ENCODE measurements at regions not wholly inside any gene's neighbourhood (a gene's known extent, or its start where the extent isn't known, plus 50 kb on each side); places are given as distances from the start of the nearest gene placed in this dataset.

- TF ChIP-seq EZH2phosphoT487 (IDR thresholded peaks at IDR 0.05; ENCODE audit: unreplicated experiment) (no peak), JUNB (IDR thresholded peaks at IDR 0.05; ENCODE audit: unreplicated experiment) (no peak), CREB1 (CRISPR knock-in tag; IDR thresholded peaks at IDR 0.05; ENCODE audit: low read depth) (no peak), EZH2 (IDR thresholded peaks at IDR 0.05; ENCODE audit: low read depth, unreplicated experiment) (no peak), ZNF114 (CRISPR knock-in tag; IDR thresholded peaks at IDR 0.05) (no peak), REST (IDR thresholded peaks at IDR 0.05; ENCODE audit: unreplicated experiment) (no peak), ZNF331 (CRISPR knock-in tag; IDR thresholded peaks at IDR 0.05; ENCODE audit: low read depth) (no peak), ETS1 (IDR thresholded peaks at IDR 0.05) (no peak), POLR2AphosphoS5 (IDR thresholded peaks at IDR 0.05; ENCODE audit: low read depth) (no peak), NANOG (IDR thresholded peaks at IDR 0.05; ENCODE audit: borderline replicate concordance) (no peak), STAT1 (IDR thresholded peaks at IDR 0.05; ENCODE audit: unreplicated experiment) (no peak)
- TF ChIP-seq, protein P1, sequence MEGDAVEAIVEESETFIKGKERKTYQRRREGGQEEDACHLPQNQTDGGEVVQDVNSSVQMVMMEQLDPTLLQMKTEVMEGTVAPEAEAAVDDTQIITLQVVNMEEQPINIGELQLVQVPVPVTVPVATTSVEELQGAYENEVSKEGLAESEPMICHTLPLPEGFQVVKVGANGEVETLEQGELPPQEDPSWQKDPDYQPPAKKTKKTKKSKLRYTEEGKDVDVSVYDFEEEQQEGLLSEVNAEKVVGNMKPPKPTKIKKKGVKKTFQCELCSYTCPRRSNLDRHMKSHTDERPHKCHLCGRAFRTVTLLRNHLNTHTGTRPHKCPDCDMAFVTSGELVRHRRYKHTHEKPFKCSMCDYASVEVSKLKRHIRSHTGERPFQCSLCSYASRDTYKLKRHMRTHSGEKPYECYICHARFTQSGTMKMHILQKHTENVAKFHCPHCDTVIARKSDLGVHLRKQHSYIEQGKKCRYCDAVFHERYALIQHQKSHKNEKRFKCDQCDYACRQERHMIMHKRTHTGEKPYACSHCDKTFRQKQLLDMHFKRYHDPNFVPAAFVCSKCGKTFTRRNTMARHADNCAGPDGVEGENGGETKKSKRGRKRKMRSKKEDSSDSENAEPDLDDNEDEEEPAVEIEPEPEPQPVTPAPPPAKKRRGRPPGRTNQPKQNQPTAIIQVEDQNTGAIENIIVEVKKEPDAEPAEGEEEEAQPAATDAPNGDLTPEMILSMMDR (conservative IDR thresholded peaks at IDR 0.05; ENCODE audit: low read depth in 2 of 2): no peak
- TF ChIP-seq, protein P2, sequence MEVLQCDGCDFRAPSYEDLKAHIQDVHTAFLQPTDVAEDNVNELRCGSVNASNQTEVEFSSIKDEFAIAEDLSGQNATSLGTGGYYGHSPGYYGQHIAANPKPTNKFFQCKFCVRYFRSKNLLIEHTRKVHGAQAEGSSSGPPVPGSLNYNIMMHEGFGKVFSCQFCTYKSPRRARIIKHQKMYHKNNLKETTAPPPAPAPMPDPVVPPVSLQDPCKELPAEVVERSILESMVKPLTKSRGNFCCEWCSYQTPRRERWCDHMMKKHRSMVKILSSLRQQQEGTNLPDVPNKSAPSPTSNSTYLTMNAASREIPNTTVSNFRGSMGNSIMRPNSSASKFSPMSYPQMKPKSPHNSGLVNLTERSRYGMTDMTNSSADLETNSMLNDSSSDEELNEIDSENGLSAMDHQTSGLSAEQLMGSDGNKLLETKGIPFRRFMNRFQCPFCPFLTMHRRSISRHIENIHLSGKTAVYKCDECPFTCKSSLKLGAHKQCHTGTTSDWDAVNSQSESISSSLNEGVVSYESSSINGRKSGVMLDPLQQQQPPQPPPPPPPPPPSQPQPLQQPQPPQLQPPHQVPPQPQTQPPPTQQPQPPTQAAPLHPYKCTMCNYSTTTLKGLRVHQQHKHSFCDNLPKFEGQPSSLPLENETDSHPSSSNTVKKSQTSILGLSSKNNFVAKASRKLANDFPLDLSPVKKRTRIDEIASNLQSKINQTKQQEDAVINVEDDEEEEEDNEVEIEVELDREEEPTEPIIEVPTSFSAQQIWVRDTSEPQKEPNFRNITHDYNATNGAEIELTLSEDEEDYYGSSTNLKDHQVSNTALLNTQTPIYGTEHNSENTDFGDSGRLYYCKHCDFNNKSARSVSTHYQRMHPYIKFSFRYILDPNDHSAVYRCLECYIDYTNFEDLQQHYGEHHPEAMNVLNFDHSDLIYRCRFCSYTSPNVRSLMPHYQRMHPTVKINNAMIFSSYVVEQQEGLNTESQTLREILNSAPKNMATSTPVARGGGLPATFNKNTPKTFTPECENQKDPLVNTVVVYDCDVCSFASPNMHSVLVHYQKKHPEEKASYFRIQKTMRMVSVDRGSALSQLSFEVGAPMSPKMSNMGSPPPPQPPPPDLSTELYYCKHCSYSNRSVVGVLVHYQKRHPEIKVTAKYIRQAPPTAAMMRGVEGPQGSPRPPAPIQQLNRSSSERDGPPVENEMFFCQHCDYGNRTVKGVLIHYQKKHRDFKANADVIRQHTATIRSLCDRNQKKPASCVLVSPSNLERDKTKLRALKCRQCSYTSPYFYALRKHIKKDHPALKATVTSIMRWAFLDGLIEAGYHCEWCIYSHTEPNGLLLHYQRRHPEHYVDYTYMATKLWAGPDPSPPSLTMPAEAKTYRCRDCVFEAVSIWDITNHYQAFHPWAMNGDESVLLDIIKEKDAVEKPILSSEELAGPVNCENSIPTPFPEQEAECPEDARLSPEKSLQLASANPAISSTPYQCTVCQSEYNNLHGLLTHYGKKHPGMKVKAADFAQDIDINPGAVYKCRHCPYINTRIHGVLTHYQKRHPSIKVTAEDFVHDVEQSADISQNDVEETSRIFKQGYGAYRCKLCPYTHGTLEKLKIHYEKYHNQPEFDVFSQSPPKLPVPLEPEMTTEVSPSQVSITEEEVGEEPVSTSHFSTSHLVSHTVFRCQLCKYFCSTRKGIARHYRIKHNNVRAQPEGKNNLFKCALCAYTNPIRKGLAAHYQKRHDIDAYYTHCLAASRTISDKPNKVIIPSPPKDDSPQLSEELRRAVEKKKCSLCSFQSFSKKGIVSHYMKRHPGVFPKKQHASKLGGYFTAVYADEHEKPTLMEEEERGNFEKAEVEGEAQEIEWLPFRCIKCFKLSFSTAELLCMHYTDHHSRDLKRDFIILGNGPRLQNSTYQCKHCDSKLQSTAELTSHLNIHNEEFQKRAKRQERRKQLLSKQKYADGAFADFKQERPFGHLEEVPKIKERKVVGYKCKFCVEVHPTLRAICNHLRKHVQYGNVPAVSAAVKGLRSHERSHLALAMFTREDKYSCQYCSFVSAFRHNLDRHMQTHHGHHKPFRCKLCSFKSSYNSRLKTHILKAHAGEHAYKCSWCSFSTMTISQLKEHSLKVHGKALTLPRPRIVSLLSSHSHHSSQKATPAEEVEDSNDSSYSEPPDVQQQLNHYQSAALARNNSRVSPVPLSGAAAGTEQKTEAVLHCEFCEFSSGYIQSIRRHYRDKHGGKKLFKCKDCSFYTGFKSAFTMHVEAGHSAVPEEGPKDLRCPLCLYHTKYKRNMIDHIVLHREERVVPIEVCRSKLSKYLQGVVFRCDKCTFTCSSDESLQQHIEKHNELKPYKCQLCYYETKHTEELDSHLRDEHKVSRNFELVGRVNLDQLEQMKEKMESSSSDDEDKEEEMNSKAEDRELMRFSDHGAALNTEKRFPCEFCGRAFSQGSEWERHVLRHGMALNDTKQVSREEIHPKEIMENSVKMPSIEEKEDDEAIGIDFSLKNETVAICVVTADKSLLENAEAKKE (CRISPR knock-in tag; IDR thresholded peaks at IDR 0.05): no peak
- H3K36me3 Mint-ChIP-seq (ENCODE audit: low read depth): peaks cover 11% of the 10 kb centered on the region; the same call in 1 of the 3 replicates
- Histone ChIP-seq H3K36me3 (ENCODE audit: insufficient read depth) (no peaks in the 10 kb centered on the region), H3K4me1 (ENCODE audit: insufficient read depth) (no peaks in the 10 kb centered on the region), H2AFZ (no peak overlapping the region), H3K4me3 (no peak overlapping the region), H3K27me3 (ENCODE audit: insufficient read depth) (no peaks in the 10 kb centered on the region), H3K9me2 (ENCODE audit: insufficient read depth) (peaks cover 19% of the 10 kb centered on the region; the same call in 1 of the 2 replicates), H4K20me1 (replicated peaks; ENCODE audit: insufficient read depth) (no peaks in the 10 kb centered on the region), H3K4me2 (no peak overlapping the region), H3K79me2 (replicated peaks; ENCODE audit: insufficient read depth) (no peaks in the 10 kb centered on the region), H3K27ac (ENCODE audit: low read depth) (no peak overlapping the region), H3F3A (replicated peaks; ENCODE audit: low read depth) (no peaks in the 10 kb centered on the region)
- no peaks in the 10 kb centered on the region for H3K27me3 Mint-ChIP-seq (ENCODE audit: insufficient read depth, low read depth, poor library complexity)
- ATAC-seq (no peak), DNase-seq (ENCODE audit: low spot score) (no peak)
- no peaks in the 10 kb centered on the region for H3K4me1 Mint-ChIP-seq
- no peak overlapping the region for H3K27ac Mint-ChIP-seq
- H3K4me3 Mint-ChIP-seq: no peak overlapping the region
- H3K9me3 Mint-ChIP-seq: peaks cover 13% of the 10 kb centered on the region
Observed at GRCh38 chr6:105771313-105771970, 314.7 kb upstream of the PRDM1 start.
